PC-3 (cell line): ENCODE measurements at regions not wholly inside any gene's neighbourhood (a gene's known extent, or its start where the extent isn't known, plus 50 kb on each side); places are given as distances from the start of the nearest gene placed in this dataset.

ENCODE experiments used
- ATAC-seq: fragments of 200-7000 bp; cut with Tn5 transposase; 2 replicates; pipeline ENCODE4 v1.9.1; 2020; ENCODE audit warnings: mild to moderate bottlenecking, moderate library complexity
- BruUV-seq: library from RNA; stranded (reverse); fragments of 400-500 nt; replicated peaks from 2 replicates; lab custom pipeline; 2021; lab: Mats Ljungman, UMichigan
- CTCF ChIA-PET: fragments of 300-600 bp; sonication (Branson Sonifier 250); formaldehyde crosslinking; loops from one replicate; lab custom pipeline; 2022; ENCODE audit warnings: antibody characterized with exemption; lab: Charles Lee
- POLR2A ChIA-PET: fragments of 300-600 bp; sonication (Branson Sonifier 250); formaldehyde crosslinking; loops from one replicate; lab custom pipeline; 2022; ENCODE audit warnings: antibody characterized with exemption; ENCODE audit not compliant: unreplicated experiment; lab: Charles Lee
- DNase-seq: peaks from one replicate; pipeline ENCODE4 v3.0.0-alpha.2; 2015
- H2AFZ ChIP-seq: fragments of 300-600 bp; sonication (generic); 2 replicates; pipeline ENCODE4 v1.6.0; 2016; ENCODE audit warnings: antibody characterized with exemption, low read length
- H3F3A ChIP-seq: fragments of 300-600 bp; sonication (generic); one replicate; pipeline ENCODE4 v1.6.0; 2017; ENCODE audit warnings: antibody characterized with exemption, low read length, control low read depth, mild to moderate bottlenecking; ENCODE audit not compliant: unreplicated experiment
- H3K27ac ChIP-seq: fragments of 300-600 bp; sonication (generic); 2 replicates; pipeline ENCODE4 v1.5.1; 2016; ENCODE audit warnings: mild to moderate bottlenecking, low read length
- H3K27me3 ChIP-seq: fragments of 300-600 bp; sonication (generic); 2 replicates; pipeline ENCODE4 v1.6.1; 2016; ENCODE audit warnings: low read length, mixed read lengths
- H3K36me3 ChIP-seq: fragments of 300-600 bp; sonication (generic); 2 replicates; pipeline ENCODE4 v1.6.1; 2016; ENCODE audit warnings: low read depth, mixed run types, low read length, mixed read lengths
- H3K4me1 ChIP-seq: fragments of 300-600 bp; sonication (generic); 2 replicates; pipeline ENCODE4 v1.5.1; 2016; ENCODE audit warnings: low read length; ENCODE audit not compliant: insufficient read depth
- H3K4me2 ChIP-seq: fragments of 300-600 bp; sonication (generic); 2 replicates; pipeline ENCODE4 v1.6.0; 2016; ENCODE audit warnings: low read length
- H3K4me3 ChIP-seq: fragments of 300-600 bp; sonication (generic); 2 replicates; pipeline ENCODE4 v1.5.1; 2016; ENCODE audit warnings: mild to moderate bottlenecking, low read length, mixed read lengths
- H3K79me2 ChIP-seq: fragments of 300-600 bp; sonication (generic); 2 replicates; pipeline ENCODE4 v1.6.1; 2017; ENCODE audit warnings: low read length, mixed read lengths
- H3K9ac ChIP-seq: fragments of 300-600 bp; sonication (generic); 2 replicates; pipeline ENCODE4 v1.6.0; 2016; ENCODE audit warnings: mild to moderate bottlenecking, low read length
- H3K9me2 ChIP-seq: fragments of 300-600 bp; sonication (generic); replicated peaks from 2 replicates; pipeline ENCODE4 v1.6.1; 2016; ENCODE audit warnings: mixed run types, low read length, mixed read lengths
- H3K9me3 ChIP-seq: fragments of 300-600 bp; sonication (generic); 2 replicates; pipeline ENCODE4 v1.6.1; 2016; ENCODE audit warnings: low read length, mixed read lengths
- H4K20me1 ChIP-seq: fragments of 300-600 bp; sonication (generic); 2 replicates; pipeline ENCODE4 v1.6.1; 2016; ENCODE audit warnings: low read length, mixed read lengths
- EZH2 ChIP-seq: fragments of 300-600 bp; sonication (generic); IDR thresholded peaks from one replicate; pipeline ENCODE4 v1.6.1; 2017; ENCODE audit warnings: antibody characterized with exemption, mild to moderate bottlenecking, low read length; ENCODE audit not compliant: unreplicated experiment
- EZH2phosphoT487 ChIP-seq: fragments of 300-600 bp; sonication (generic); IDR thresholded peaks from 2 replicates; pipeline ENCODE4 v1.6.1; 2018; ENCODE audit warnings: mild to moderate bottlenecking, antibody characterized with exemption, low read length, borderline replicate concordance
- intact Hi-C: fragments of 100-400 bp; cut with micrococcal nuclease; formaldehyde crosslinking; loops from 2 replicates; pipeline ENCODE4 v1.9.0; 2023
- TF ChIP-seq, protein P1 (sequence below): fragments of 300-600 bp; sonication (generic); conservative IDR thresholded peaks from 2 replicates; pipeline ENCODE4 v1.5.1; 2017; ENCODE audit warnings: antibody characterized with exemption, low read depth, mild to moderate bottlenecking, low read length

DNA sequence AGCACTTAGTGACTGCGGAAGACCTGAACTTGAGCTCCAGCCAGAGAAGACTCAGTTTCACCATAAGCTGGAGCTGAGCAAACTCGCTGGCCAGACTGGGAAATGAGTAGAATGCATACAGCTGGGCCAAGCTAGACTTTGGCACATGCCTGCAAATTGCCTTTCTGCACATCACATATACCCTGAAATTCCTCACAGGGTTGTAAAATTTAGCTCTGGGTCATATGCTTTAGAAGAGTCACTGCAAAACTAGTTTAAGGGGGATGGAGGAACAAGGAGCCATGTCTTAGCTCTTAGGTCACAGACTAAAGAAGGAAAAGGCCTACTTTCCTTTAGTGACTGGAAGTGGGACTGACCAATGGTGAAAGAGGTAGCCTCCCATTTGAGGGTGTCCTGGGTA is 67.6 kb downstream of the PPP1R3C start:
- ATAC-seq (no peak), DNase-seq (no peak)
- Histone ChIP-seq H3K4me3 (no peak overlapping the region), H3K9me2 (no peaks in the 10 kb centered on the region), H3K36me3 (no peaks in the 10 kb centered on the region), H4K20me1 (no peaks in the 10 kb centered on the region), H2AFZ (no peak overlapping the region), H3K4me1 (peaks cover 16% of the 10 kb centered on the region; the same call in 1 of the 2 replicates), H3K4me2 (no peak overlapping the region), H3K9ac (no peak overlapping the region), H3K9me3 (no peaks in the 10 kb centered on the region), H3K27me3 (no peaks in the 10 kb centered on the region), H3K79me2 (no peaks in the 10 kb centered on the region), H3K27ac (no peak overlapping the region), H3F3A (no peaks in the 10 kb centered on the region)
- ChIA-PET POLR2A (no interaction called here), CTCF (interaction anchor here (0.6 kb wide), 1 partner anchor 70 kb away, joined by 3 read pairs; no protein-coding TSS in a partner anchor)
- TF ChIP-seq, protein P1, sequence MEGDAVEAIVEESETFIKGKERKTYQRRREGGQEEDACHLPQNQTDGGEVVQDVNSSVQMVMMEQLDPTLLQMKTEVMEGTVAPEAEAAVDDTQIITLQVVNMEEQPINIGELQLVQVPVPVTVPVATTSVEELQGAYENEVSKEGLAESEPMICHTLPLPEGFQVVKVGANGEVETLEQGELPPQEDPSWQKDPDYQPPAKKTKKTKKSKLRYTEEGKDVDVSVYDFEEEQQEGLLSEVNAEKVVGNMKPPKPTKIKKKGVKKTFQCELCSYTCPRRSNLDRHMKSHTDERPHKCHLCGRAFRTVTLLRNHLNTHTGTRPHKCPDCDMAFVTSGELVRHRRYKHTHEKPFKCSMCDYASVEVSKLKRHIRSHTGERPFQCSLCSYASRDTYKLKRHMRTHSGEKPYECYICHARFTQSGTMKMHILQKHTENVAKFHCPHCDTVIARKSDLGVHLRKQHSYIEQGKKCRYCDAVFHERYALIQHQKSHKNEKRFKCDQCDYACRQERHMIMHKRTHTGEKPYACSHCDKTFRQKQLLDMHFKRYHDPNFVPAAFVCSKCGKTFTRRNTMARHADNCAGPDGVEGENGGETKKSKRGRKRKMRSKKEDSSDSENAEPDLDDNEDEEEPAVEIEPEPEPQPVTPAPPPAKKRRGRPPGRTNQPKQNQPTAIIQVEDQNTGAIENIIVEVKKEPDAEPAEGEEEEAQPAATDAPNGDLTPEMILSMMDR: no peak
- TF ChIP-seq EZH2 (no peak), EZH2phosphoT487 (no peak)
- no TSS peak for BruUV-seq
- intact Hi-C loops: no loop called here

DNA sequence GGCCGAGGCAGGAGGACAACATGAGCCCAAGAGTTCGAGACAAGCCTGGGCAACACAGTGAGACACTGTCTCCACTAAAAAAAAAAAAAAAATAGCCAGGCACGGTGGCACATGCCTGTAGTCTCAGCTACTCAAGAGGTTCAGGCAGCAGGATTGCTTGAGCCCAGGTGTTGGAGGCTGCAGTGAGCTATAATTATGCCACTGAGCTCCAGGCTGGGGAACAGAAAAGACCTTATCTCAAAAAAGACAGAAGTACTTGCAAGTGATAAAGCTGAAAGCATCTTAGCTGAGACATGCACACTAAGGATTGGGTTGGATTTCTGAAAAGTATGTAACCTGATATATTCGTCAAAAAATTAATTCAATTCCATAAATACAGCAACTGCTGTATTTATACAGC is 68.4 kb downstream of the PPP1R3C start:
- intact Hi-C loops: no loop called here
- Histone ChIP-seq H3K9me3 (no peaks in the 10 kb centered on the region), H3K36me3 (no peaks in the 10 kb centered on the region), H4K20me1 (no peaks in the 10 kb centered on the region), H3K27ac (no peak overlapping the region), H3K9ac (no peak overlapping the region), H2AFZ (no peak overlapping the region), H3K4me1 (peaks cover 9% of the 10 kb centered on the region; the same call in 1 of the 2 replicates), H3K4me3 (no peak overlapping the region), H3K27me3 (no peaks in the 10 kb centered on the region), H3K9me2 (no peaks in the 10 kb centered on the region), H3K4me2 (no peak overlapping the region), H3K79me2 (no peaks in the 10 kb centered on the region), H3F3A (no peaks in the 10 kb centered on the region)
- CTCF ChIA-PET: no interaction called here
- no peak for ATAC-seq
- TF ChIP-seq EZH2phosphoT487 (no peak), EZH2 (no peak)
- TF ChIP-seq, protein P1: no peak
- no peak for DNase-seq
- POLR2A ChIA-PET: no interaction called here
- no TSS peak for BruUV-seq
